ENCODE measurements at regions not wholly inside any gene's neighbourhood (a gene's known extent, or its start where the extent isn't known, plus 50 kb on each side); places are given as distances from the start of the nearest gene placed in this dataset.

GRCh38 chr11:15704064-15704463 is 589.3 kb downstream of the INSC start:
- Histone ChIP-seq H3K4me1 (no peaks in the 10 kb centered on the region), H3K4me3 (no peak overlapping the region), H3K9me3 (no peaks in the 10 kb centered on the region), H3K27me3 (ENCODE audit: low read depth) (no peaks in the 10 kb centered on the region), H3K27ac (no peak overlapping the region), H3K36me3 (no peaks in the 10 kb centered on the region)
- ATAC-seq, result peak in 1 of 2 donors; percentile 19
- intact Hi-C loops (cut with DNase I), result no loop called here
- no peak for DNase-seq
- TF ChIP-seq, protein P1, sequence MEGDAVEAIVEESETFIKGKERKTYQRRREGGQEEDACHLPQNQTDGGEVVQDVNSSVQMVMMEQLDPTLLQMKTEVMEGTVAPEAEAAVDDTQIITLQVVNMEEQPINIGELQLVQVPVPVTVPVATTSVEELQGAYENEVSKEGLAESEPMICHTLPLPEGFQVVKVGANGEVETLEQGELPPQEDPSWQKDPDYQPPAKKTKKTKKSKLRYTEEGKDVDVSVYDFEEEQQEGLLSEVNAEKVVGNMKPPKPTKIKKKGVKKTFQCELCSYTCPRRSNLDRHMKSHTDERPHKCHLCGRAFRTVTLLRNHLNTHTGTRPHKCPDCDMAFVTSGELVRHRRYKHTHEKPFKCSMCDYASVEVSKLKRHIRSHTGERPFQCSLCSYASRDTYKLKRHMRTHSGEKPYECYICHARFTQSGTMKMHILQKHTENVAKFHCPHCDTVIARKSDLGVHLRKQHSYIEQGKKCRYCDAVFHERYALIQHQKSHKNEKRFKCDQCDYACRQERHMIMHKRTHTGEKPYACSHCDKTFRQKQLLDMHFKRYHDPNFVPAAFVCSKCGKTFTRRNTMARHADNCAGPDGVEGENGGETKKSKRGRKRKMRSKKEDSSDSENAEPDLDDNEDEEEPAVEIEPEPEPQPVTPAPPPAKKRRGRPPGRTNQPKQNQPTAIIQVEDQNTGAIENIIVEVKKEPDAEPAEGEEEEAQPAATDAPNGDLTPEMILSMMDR (IDR thresholded peaks at IDR 0.05), result no peak

DNA sequence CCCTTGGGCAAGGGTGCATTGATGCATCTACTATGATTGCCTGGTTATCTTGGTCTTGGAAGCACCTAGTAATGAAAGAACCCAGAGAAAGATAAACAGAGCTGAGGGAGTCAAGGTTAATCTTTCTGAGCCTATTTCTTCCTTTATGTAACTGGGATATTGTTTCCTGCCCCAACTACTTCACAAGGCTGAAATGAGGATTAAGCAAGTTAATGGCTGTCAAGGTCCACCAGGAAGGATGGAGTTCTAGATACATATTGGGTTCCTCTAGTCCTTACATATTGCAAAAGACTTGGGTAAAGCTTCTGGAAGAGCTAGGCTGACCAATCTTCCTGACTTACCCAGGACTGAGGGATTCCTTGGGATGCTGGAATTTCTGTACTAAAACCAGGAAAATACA is 589.8 kb downstream of the INSC start:
- DNase-seq (no peak), ATAC-seq (no peak)
- no peaks in the 10 kb centered on the region for H3K9me3 ChIP-seq
- no peak overlapping the region for H3K27ac ChIP-seq
- no peaks in the 10 kb centered on the region for H3K4me1 ChIP-seq
- no peak overlapping the region for H3K4me3 ChIP-seq
- intact Hi-C loops (cut with DNase I), result no loop called here
- no peaks in the 10 kb centered on the region for H3K36me3 ChIP-seq
- H3K27me3 ChIP-seq (ENCODE audit: low read depth), result no peaks in the 10 kb centered on the region
- TF ChIP-seq, protein P1 (IDR thresholded peaks at IDR 0.05), result no peak

- H3K9me3 ChIP-seq, result no peaks in the 10 kb centered on the region
- no peak overlapping the region for H3K4me3 ChIP-seq
- H3K36me3 ChIP-seq, result no peaks in the 10 kb centered on the region
- no peaks in the 10 kb centered on the region for H3K27me3 ChIP-seq (ENCODE audit: low read depth)
- ATAC-seq (no peak), DNase-seq (no peak)
- H3K27ac ChIP-seq, result no peak overlapping the region
- H3K4me1 ChIP-seq, result peaks cover 5% of the 10 kb centered on the region
- TF ChIP-seq, protein P1 (IDR thresholded peaks at IDR 0.05), result no peak
- intact Hi-C loops (cut with DNase I), result no loop called here
Measured at GRCh38 chr11:15705891-15706290, 591.2 kb downstream of the INSC start.

- TF ChIP-seq, protein P1 (IDR thresholded peaks at IDR 0.05), result no peak
- Histone ChIP-seq H3K36me3 (no peaks in the 10 kb centered on the region), H3K27ac (no peak overlapping the region), H3K4me3 (no peak overlapping the region), H3K4me1 (peaks cover 5% of the 10 kb centered on the region), H3K9me3 (no peaks in the 10 kb centered on the region), H3K27me3 (ENCODE audit: low read depth) (no peaks in the 10 kb centered on the region)
- DNase-seq (no peak), ATAC-seq (no peak)
- intact Hi-C loops (cut with DNase I), result no loop called here
Measured at GRCh38 chr11:15707194-15707593, 592.5 kb downstream of the INSC start.

- peak; percentile 26 to 51 for ATAC-seq
- TF ChIP-seq, protein P1 (IDR thresholded peaks at IDR 0.05), result no peak
Measured at GRCh38 chr11:15707971-15708370, 593.2 kb downstream of the INSC start.

More at GRCh38 chr11:15707971-15708370, 593.2 kb downstream of the INSC start:
- Histone ChIP-seq H3K4me1 (peaks cover 5% of the 10 kb centered on the region), H3K27me3 (ENCODE audit: low read depth) (no peaks in the 10 kb centered on the region), H3K4me3 (no peak overlapping the region), H3K27ac (no peak overlapping the region), H3K9me3 (no peaks in the 10 kb centered on the region), H3K36me3 (no peaks in the 10 kb centered on the region)
- intact Hi-C loops (cut with DNase I), result no loop called here
- peak; percentile 51 for DNase-seq

Data from lower lobe of right lung (tissue), 2 donors.